Stimulated activated CD8-positive, alpha-beta memory T cell treated with anti-CD3 and anti-CD28 coated beads, Interleukin-4, amount 100 ng/mL, for 48 hours (primary cell): ENCODE measurements at regions not wholly inside any gene's neighbourhood (a gene's known extent, or its start where the extent isn't known, plus 50 kb on each side); places are given as distances from the start of the nearest gene placed in this dataset.
"Not testable (repeated sequence)": the region's sequence is repeated elsewhere in the genome, so short reads cannot be mapped to it uniquely, and the experiment has no call there.

Experiments used
- DNase-seq: peaks from one replicate; pipeline ENCODE4 v3.0.0-alpha.2; 2020

GRCh38 chr16:26909623-26910022, 157.1 kb upstream of the C16orf82 start:
- DNase-seq, result no peak

DNA sequence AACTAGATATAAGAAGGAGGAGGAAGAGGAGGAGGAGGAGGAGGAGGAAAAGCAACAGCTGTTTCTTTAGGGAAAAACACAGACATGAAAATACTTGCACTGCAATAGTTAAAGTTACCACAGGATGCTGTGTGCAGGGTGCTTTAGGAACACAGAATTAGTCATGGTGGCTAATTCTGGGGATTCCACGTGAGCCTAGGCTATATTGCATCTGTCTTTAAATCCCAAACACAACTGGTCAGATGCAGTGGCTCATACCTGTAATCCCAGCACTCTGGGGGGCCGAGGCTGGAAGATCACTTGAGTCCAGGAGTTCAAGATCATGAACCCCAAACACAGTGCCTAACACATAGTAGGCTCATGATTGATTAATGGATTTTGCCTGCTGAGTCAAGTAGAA, 155.3 kb upstream of the C16orf82 start:
- DNase-seq, result no peak

DNA sequence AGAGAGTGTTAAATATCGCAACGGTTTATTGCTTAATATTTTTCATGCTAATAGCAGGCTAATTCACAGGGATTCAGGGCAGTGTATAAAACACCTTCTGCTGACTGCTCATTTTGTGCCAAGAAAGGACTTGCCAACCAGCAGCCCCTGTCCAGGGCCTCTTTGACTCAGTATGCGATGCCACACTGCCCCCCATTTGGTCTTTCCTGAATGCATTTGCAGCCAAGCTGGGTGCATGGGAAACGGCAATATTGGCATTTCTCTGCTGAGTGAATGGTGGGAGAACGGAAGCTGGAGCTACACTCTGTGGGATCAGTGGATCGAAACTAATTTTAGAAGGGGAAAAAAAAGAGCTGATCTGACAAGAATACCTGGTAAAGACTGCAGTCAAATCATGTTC, 152.9 kb upstream of the C16orf82 start:
- DNase-seq, result no peak

GRCh38 chr16:26930786-26931581, 135.7 kb upstream of the C16orf82 start:
- no peak for DNase-seq

DNA sequence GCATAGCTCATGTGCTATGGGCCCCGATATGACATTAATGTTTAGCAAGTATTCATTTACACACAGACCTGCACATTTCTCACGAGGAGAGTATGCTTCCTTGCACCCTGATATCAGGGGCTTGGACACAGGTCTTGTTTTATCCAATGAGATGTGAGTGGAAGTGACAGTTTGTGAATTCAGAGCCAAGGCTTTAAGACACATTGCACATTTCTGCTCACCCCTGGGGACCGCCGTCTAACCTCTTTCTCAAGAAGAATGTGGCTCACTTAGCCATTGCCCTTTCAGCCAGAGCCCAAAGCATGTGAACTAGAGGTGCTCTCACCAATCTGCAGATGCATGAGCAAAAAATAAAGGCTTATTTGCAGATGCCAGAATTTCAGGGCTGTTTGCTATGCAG, 116.1 kb upstream of the C16orf82 start:
- no peak for DNase-seq

- no peak for DNase-seq
Measured at GRCh38 chr16:26951950-26952349, 114.8 kb upstream of the C16orf82 start.

- DNase-seq, result no peak
Measured at GRCh38 chr16:26952411-26952810, 114.3 kb upstream of the C16orf82 start.

GRCh38 chr16:26957283-26957859, 109.4 kb upstream of the C16orf82 start:
- no peak for DNase-seq

GRCh38 chr16:26959416-26960009, 107.2 kb upstream of the C16orf82 start:
- DNase-seq, result no peak

DNA sequence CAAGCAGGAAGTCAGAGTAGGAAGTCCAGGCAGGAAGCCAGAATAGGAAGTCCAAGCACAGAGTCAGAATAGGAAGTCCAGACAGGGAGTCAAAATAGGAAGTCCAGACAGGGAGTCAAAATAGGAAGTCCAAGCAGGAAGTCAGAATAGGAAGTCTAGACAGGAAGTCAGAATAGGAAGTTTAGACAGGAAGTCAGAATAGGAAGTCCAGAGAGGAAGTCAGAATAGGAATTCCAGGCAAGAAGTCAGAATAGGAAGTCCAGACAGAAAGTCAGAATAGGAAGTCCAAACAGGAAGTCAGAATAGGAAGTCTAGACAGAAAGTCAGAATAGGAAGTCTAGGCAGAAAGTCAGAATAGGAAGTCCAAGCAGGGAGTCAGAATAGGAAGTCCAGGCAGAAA, 105.3 kb upstream of the C16orf82 start:
- no peak for DNase-seq

DNA sequence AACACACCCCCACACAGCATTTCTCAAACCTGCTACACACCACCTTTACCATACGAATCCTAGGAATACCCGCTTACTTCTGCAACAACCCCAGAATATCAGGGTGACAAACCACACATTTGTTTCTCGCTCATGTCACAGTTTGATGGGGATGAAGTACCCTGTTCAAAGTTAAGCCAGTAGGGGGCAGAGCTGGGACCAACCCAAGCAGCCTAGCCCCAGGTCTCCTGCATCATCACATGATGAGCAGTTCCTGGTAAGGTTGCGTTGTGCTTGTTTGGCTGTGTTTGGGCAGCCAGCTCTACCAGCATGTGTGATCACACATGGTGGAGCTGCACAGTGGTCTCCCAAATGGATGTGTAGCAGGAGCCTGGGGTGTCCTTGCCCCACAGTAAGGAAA, 103.6 kb upstream of the C16orf82 start:
- DNase-seq, result peak; percentile 43

- no peak for DNase-seq
Measured at GRCh38 chr16:26969589-26970231, 97.0 kb upstream of the C16orf82 start.

- DNase-seq, result no peak
Measured at GRCh38 chr16:26970292-26970691, 96.4 kb upstream of the C16orf82 start.

DNA sequence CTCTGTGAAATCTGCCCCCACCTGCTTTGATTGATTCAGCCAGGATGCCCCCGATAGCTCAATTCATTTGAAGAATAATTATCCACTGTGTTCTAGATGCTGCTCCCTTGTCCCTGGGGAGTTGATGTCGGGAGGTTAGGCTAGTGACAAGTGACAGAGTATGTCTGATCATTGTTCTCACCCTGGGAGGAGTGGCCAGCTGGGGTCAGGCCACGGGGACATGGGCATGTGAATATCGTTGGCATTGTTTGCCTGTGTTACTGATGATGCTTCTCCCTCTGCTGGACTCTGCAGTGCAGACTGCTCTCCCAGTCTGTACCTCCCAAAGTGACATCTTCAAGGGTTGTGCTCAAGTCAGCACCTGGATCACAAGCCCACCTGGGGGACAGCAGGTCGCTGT, 89.9 kb upstream of the C16orf82 start:
- no peak for DNase-seq

- no peak for DNase-seq
Measured at GRCh38 chr16:26981266-26981938, 85.3 kb upstream of the C16orf82 start.

- DNase-seq, result no peak
Measured at GRCh38 chr16:26982422-26982821, 84.3 kb upstream of the C16orf82 start.

DNA sequence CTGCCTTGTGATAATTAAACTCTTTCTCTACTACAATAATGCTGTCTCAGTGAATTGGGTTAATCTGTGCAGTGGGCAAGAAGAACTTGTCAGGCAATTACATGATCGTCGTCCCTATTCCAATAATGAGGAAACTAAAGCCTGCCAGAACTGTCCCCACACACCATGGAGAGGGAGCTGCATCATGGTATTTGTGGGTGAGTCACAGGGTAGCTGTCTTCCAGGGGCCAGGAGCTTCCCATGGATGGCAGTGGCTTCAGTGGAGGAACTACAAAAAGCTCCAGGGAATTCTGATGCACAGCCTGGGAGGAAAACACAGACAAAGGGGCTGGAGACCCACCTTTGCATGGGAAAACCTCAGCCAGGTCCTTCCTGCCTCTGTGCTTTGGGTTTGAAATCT, 83.3 kb upstream of the C16orf82 start:
- DNase-seq, result no peak

- no peak for DNase-seq
Measured at GRCh38 chr16:26985100-26986065, 81.3 kb upstream of the C16orf82 start.

GRCh38 chr16:26987597-26988010, 79.1 kb upstream of the C16orf82 start:
- DNase-seq, result no peak

GRCh38 chr16:26988186-26988585, 78.5 kb upstream of the C16orf82 start:
- no peak for DNase-seq

GRCh38 chr16:26990384-26991120, 76.2 kb upstream of the C16orf82 start:
- not testable (repeated sequence) for DNase-seq
